ENCODE measurements at regions not wholly inside any gene's neighbourhood (a gene's known extent, or its start where the extent isn't known, plus 50 kb on each side); places are given as distances from the start of the nearest gene placed in this dataset.

DNA sequence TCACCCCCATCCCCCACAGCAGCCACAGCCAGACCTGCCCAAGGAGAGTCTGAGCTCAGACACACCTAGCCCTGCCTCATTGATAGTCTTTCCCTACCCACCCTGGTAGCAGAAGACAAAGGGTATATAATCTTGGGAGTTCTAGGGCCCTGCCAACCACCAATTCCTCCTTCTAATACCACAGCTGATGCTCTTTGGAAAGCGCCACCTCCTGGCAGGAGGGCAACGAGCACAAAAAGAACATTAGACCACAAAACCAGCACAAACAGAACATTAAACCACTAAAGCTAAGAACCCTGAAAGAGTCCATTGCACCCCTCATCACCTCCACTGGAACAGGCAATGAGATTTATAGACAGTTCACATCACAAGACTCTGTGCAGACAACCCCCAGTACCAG, 195.8 kb upstream of the FUT9 start:
- Histone ChIP-seq H3K79me2 (ENCODE audit: control insufficient read depth, insufficient read depth, low read length) (no peaks in the 10 kb centered on the region), H3K9me3 (replicated peaks; ENCODE audit: control insufficient read depth, insufficient read depth, low read depth, low read length) (no peaks in the 10 kb centered on the region), H2AFZ (ENCODE audit: low read depth, low read length) (no peak overlapping the region), H3K9me1 (ENCODE audit: control insufficient read depth, insufficient read depth, low read length) (no peaks in the 10 kb centered on the region), H3K4me2 (ENCODE audit: insufficient read depth, low read length) (no peak overlapping the region), H3K27ac (ENCODE audit: extremely low read depth, low read depth, low read length) (no peak overlapping the region), H3K4me3 (no peak overlapping the region), H3K9ac (ENCODE audit: insufficient read depth in 1 of 2, low read depth in 2 of 2, low read length in 2 of 2) (no peak overlapping the region), H3K36me3 (ENCODE audit: control insufficient read depth, insufficient read depth, low read length) (no peaks in the 10 kb centered on the region), H4K20me1 (replicated peaks; ENCODE audit: control insufficient read depth, insufficient read depth, low read length) (no peaks in the 10 kb centered on the region), H3K27me3 (ENCODE audit: control insufficient read depth in 2 of 2, insufficient read depth in 2 of 2, low read length in 2 of 2) (no peaks in the 10 kb centered on the region), H3K4me1 (replicated peaks in 1 of 2; ENCODE audit: control insufficient read depth in 2 of 2, insufficient read depth in 2 of 2, low read length in 2 of 2) (no peaks in the 10 kb centered on the region)
- FAIRE-seq (no peak), DNase-seq (ENCODE audit: extremely low read depth in 1 of 4, low spot score in 3 of 4) (no peak), ATAC-seq (no peak)
- in situ Hi-C loops (cut with MboI) (no loop called here), intact Hi-C loops (cut with micrococcal nuclease) (no loop called here)
- CTCF ChIA-PET (ENCODE audit: low intra/inter-chr PET ratio): no interaction called here
- WGBS (ENCODE audit: insufficient coverage, low coverage, missing lambda C conversion rate): 0% methylated on average over 2 of the region's 2 CpGs
- POLR2A ChIA-PET: interaction anchor here (1.0 kb wide), 1 partner anchor 15 kb away, joined by 4 read pairs; no protein-coding TSS in a partner anchor
- no TSS peak for BruUV-seq (replicated peaks)
- TF ChIP-seq, protein P1, sequence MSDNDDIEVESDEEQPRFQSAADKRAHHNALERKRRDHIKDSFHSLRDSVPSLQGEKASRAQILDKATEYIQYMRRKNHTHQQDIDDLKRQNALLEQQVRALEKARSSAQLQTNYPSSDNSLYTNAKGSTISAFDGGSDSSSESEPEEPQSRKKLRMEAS (CRISPR knock-in tag; IDR thresholded peaks at IDR 0.05): no peak
- TF ChIP-seq KLF10 (CRISPR knock-in tag; IDR thresholded peaks at IDR 0.05): no peak
- TF ChIP-seq, protein P2, sequence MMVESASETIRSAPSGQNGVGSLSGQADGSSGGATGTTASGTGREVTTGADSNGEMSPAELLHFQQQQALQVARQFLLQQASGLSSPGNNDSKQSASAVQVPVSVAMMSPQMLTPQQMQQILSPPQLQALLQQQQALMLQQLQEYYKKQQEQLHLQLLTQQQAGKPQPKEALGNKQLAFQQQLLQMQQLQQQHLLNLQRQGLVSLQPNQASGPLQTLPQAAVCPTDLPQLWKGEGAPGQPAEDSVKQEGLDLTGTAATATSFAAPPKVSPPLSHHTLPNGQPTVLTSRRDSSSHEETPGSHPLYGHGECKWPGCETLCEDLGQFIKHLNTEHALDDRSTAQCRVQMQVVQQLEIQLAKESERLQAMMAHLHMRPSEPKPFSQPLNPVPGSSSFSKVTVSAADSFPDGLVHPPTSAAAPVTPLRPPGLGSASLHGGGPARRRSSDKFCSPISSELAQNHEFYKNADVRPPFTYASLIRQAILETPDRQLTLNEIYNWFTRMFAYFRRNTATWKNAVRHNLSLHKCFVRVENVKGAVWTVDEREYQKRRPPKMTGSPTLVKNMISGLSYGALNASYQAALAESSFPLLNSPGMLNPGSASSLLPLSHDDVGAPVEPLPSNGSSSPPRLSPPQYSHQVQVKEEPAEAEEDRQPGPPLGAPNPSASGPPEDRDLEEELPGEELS (CRISPR knock-in tag; IDR thresholded peaks at IDR 0.05; ENCODE audit: borderline replicate concordance): no peak
- TF ChIP-seq, protein P3, sequence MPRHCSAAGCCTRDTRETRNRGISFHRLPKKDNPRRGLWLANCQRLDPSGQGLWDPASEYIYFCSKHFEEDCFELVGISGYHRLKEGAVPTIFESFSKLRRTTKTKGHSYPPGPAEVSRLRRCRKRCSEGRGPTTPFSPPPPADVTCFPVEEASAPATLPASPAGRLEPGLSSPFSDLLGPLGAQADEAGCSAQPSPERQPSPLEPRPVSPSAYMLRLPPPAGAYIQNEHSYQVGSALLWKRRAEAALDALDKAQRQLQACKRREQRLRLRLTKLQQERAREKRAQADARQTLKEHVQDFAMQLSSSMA (CRISPR knock-in tag; IDR thresholded peaks at IDR 0.05): no peak
- TF ChIP-seq, protein P4, sequence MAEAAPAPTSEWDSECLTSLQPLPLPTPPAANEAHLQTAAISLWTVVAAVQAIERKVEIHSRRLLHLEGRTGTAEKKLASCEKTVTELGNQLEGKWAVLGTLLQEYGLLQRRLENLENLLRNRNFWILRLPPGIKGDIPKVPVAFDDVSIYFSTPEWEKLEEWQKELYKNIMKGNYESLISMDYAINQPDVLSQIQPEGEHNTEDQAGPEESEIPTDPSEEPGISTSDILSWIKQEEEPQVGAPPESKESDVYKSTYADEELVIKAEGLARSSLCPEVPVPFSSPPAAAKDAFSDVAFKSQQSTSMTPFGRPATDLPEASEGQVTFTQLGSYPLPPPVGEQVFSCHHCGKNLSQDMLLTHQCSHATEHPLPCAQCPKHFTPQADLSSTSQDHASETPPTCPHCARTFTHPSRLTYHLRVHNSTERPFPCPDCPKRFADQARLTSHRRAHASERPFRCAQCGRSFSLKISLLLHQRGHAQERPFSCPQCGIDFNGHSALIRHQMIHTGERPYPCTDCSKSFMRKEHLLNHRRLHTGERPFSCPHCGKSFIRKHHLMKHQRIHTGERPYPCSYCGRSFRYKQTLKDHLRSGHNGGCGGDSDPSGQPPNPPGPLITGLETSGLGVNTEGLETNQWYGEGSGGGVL (CRISPR knock-in tag; IDR thresholded peaks at IDR 0.05): no peak
- no peak for TF ChIP-seq NCOA4 (IDR thresholded peaks at IDR 0.05; ENCODE audit: partially characterized antibody)
- no peak for TF ChIP-seq EP300 (IDR thresholded peaks at IDR 0.05; ENCODE audit: low read length)
- TF ChIP-seq, protein P5, sequence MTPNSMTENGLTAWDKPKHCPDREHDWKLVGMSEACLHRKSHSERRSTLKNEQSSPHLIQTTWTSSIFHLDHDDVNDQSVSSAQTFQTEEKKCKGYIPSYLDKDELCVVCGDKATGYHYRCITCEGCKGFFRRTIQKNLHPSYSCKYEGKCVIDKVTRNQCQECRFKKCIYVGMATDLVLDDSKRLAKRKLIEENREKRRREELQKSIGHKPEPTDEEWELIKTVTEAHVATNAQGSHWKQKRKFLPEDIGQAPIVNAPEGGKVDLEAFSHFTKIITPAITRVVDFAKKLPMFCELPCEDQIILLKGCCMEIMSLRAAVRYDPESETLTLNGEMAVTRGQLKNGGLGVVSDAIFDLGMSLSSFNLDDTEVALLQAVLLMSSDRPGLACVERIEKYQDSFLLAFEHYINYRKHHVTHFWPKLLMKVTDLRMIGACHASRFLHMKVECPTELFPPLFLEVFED (CRISPR knock-in tag; conservative IDR thresholded peaks at IDR 0.05): no peak
- TF ChIP-seq CEBPB (tag; IDR thresholded peaks at IDR 0.05): no peak
- TF ChIP-seq, protein P6, sequence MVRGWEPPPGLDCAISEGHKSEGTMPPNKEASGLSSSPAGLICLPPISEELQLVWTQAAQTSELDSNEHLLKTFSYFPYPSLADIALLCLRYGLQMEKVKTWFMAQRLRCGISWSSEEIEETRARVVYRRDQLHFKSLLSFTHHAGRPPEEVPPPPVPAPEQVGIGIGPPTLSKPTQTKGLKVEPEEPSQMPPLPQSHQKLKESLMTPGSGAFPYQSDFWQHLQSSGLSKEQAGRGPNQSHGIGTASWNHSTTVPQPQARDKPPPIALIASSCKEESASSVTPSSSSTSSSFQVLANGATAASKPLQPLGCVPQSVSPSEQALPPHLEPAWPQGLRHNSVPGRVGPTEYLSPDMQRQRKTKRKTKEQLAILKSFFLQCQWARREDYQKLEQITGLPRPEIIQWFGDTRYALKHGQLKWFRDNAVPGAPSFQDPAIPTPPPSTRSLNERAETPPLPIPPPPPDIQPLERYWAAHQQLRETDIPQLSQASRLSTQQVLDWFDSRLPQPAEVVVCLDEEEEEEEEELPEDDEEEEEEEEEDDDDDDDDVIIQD (CRISPR knock-in tag; IDR thresholded peaks at IDR 0.05): no peak
- TF ChIP-seq POLR2AphosphoS2 (IDR thresholded peaks at IDR 0.05; ENCODE audit: low read length): no peak
- TF ChIP-seq, protein P7, sequence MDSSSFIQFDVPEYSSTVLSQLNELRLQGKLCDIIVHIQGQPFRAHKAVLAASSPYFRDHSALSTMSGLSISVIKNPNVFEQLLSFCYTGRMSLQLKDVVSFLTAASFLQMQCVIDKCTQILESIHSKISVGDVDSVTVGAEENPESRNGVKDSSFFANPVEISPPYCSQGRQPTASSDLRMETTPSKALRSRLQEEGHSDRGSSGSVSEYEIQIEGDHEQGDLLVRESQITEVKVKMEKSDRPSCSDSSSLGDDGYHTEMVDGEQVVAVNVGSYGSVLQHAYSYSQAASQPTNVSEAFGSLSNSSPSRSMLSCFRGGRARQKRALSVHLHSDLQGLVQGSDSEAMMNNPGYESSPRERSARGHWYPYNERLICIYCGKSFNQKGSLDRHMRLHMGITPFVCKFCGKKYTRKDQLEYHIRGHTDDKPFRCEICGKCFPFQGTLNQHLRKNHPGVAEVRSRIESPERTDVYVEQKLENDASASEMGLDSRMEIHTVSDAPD (CRISPR knock-in tag; IDR thresholded peaks at IDR 0.05): no peak
- no peak for TF ChIP-seq KAT8 (IDR thresholded peaks at IDR 0.05; ENCODE audit: low read depth)
- TF ChIP-seq TAF7 (tag; IDR thresholded peaks at IDR 0.05): no peak
- TF ChIP-seq MECOM (CRISPR knock-in tag; IDR thresholded peaks at IDR 0.05): no peak
